ENCODE measurements at regions not wholly inside any gene's neighbourhood (a gene's known extent, or its start where the extent isn't known, plus 50 kb on each side); places are given as distances from the start of the nearest gene placed in this dataset.

DNA sequence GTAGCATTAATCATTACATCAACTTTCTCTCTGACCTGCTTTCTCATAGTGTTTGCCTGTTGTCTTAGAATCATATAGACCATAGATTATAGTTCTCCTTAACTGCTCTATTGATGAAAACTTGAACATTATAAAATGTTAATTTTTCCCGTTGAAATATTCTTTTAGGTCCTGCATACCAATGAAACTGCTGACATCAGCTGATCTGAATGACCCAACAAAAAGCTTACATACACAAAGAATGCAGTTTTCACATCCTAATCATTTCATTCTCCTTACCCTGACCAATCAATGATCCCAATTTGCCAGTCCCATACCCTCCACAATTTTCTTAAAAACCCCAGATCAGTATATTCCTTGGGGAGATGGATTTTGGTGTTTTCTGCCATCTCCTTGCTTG is 302.9 kb upstream of the MBL2 start:
- no peak for TF ChIP-seq POLR2A (IDR thresholded peaks at IDR 0.05)
- TF ChIP-seq, protein P1, sequence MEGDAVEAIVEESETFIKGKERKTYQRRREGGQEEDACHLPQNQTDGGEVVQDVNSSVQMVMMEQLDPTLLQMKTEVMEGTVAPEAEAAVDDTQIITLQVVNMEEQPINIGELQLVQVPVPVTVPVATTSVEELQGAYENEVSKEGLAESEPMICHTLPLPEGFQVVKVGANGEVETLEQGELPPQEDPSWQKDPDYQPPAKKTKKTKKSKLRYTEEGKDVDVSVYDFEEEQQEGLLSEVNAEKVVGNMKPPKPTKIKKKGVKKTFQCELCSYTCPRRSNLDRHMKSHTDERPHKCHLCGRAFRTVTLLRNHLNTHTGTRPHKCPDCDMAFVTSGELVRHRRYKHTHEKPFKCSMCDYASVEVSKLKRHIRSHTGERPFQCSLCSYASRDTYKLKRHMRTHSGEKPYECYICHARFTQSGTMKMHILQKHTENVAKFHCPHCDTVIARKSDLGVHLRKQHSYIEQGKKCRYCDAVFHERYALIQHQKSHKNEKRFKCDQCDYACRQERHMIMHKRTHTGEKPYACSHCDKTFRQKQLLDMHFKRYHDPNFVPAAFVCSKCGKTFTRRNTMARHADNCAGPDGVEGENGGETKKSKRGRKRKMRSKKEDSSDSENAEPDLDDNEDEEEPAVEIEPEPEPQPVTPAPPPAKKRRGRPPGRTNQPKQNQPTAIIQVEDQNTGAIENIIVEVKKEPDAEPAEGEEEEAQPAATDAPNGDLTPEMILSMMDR (IDR thresholded peaks at IDR 0.05), result no peak
- TF ChIP-seq EP300 (IDR thresholded peaks at IDR 0.05), result no peak
